Keratinocyte (primary cell): ENCODE measurements at regions not wholly inside any gene's neighbourhood (a gene's known extent, or its start where the extent isn't known, plus 50 kb on each side); places are given as distances from the start of the nearest gene placed in this dataset.

Source experiments
- EZH2 ChIP-seq: IDR thresholded peaks from one replicate; pipeline ENCODE4 v1.6.1; 2012; ENCODE audit warnings: inconsistent platforms, mild to moderate bottlenecking, low read length, moderate library complexity
- TF ChIP-seq, protein P1 (sequence below), 3 experiments: IDR thresholded peaks in 1 of 3; conservative IDR thresholded peaks in 1 of 3; optimal IDR thresholded peaks in 1 of 3; 2 replicates in 2 of 3; 3 replicates in 1 of 3; pipeline versions ENCODE3 to v1.5.1; 2011; ENCODE audit warnings: low read length in 3 of 3, mild to moderate bottlenecking in 3 of 3, moderate library complexity in 2 of 3, control low read depth in 1 of 3, inconsistent platforms in 1 of 3; ENCODE audit not compliant: insufficient read depth in 2 of 3; ENCODE audit errors: extremely low read depth in 1 of 3

- no peak for TF ChIP-seq EZH2
- TF ChIP-seq, protein P1, sequence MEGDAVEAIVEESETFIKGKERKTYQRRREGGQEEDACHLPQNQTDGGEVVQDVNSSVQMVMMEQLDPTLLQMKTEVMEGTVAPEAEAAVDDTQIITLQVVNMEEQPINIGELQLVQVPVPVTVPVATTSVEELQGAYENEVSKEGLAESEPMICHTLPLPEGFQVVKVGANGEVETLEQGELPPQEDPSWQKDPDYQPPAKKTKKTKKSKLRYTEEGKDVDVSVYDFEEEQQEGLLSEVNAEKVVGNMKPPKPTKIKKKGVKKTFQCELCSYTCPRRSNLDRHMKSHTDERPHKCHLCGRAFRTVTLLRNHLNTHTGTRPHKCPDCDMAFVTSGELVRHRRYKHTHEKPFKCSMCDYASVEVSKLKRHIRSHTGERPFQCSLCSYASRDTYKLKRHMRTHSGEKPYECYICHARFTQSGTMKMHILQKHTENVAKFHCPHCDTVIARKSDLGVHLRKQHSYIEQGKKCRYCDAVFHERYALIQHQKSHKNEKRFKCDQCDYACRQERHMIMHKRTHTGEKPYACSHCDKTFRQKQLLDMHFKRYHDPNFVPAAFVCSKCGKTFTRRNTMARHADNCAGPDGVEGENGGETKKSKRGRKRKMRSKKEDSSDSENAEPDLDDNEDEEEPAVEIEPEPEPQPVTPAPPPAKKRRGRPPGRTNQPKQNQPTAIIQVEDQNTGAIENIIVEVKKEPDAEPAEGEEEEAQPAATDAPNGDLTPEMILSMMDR (optimal IDR thresholded peaks at IDR 0.05 in 1 of 3, IDR thresholded peaks at IDR 0.05 in 1 of 3, conservative IDR thresholded peaks at IDR 0.05 in 1 of 3; ENCODE audit: extremely low read depth in 1 of 3, insufficient read depth in 2 of 3, low read length in 3 of 3), result no peak
Observed at GRCh38 chr1:157319567-157319966, 181.4 kb upstream of the ETV3 start.
